ENCODE measurements at regions not wholly inside any gene's neighbourhood (a gene's known extent, or its start where the extent isn't known, plus 50 kb on each side); places are given as distances from the start of the nearest gene placed in this dataset.
"Not testable (repeated sequence)": the region's sequence is repeated elsewhere in the genome, so short reads cannot be mapped to it uniquely, and the experiment has no call there.

DNA sequence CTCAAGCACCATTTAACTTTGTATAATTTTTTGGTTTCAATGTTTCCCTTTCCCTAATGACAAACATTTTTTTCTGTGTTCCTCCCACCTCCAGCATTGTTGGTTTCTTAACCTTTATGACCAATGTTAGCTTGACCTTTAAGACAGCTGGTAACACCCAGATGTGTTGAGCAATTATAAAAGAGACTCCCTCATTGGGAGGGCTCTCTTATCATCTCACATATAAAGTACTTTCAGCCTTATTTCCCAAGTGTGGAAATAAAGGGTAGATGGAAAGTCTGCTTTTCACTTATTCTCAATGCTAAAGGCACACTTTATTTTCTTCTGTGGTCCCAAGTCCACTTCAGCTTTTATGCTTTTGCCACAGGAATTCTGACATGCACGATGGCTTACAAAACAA lies 1420.4 kb downstream of the RAPGEF2 start:
- Mint-ChIP-seq H3K36me3 (no peaks in the 10 kb centered on the region), H3K9me3 (ENCODE audit: low read depth) (peaks cover 2% of the 10 kb centered on the region), H3K4me1 (no peaks in the 10 kb centered on the region), H3K27me3 (no peaks in the 10 kb centered on the region), H3K27ac (no peak overlapping the region), H3K4me3 (no peak overlapping the region)
- CTCF ChIA-PET = no interaction called here
- no peak for DNase-seq
- no peak for ATAC-seq

DNA sequence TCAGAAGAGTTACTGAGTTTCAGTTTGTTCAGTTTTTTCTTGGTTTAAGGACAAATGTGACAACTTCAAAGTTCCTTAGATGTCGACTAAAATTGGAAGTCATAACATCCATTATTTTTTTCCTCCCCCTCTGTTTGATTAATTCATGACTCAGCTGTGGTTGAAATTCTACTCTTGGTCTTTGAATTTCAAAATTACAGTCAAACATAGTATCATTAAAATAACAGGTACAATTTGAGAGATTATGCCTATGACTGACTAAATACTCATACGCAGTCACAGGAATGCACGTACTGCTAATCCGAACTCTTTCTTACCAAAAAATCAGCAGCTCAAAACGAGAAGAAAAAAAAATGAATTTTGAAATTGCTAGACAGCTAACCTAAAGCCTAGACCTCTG lies 1434.8 kb downstream of the RAPGEF2 start:
- CTCF ChIA-PET = no interaction called here
- peaks cover 6% of the 10 kb centered on the region for H3K9me3 Mint-ChIP-seq (ENCODE audit: low read depth)
- H3K36me3 Mint-ChIP-seq = no peaks in the 10 kb centered on the region
- H3K4me3 Mint-ChIP-seq = no peak overlapping the region
- H3K27me3 Mint-ChIP-seq = no peaks in the 10 kb centered on the region
- no peak overlapping the region for H3K27ac Mint-ChIP-seq
- no peaks in the 10 kb centered on the region for H3K4me1 Mint-ChIP-seq
- no peak for ATAC-seq
- DNase-seq = no peak

DNA sequence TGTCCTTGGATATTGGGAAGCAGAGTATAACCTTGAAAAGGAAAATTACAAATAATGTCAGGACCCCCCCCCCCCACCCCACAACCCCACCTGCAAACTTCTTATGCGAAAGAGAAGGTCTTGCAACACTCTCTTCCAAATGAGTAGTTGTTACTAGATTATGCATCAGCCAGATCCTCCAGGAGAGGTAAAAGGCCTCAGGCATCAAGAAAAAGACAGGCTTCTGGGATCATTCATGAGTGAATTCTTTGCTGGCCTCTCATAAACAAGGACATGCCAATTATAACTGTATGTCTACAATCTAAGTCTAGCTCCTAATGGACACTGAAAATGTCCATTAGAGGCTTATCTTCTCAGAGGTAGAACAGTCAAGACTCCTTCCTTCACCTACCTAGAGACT lies 1443.3 kb downstream of the RAPGEF2 start:
- CTCF ChIA-PET = no interaction called here
- no peak for DNase-seq
- ATAC-seq = no peak
- peaks cover 3% of the 10 kb centered on the region for H3K9me3 Mint-ChIP-seq (ENCODE audit: low read depth)
- no peaks in the 10 kb centered on the region for H3K27me3 Mint-ChIP-seq
- no peak overlapping the region for H3K27ac Mint-ChIP-seq
- H3K4me3 Mint-ChIP-seq = no peak overlapping the region
- no peaks in the 10 kb centered on the region for H3K4me1 Mint-ChIP-seq
- no peaks in the 10 kb centered on the region for H3K36me3 Mint-ChIP-seq

DNA sequence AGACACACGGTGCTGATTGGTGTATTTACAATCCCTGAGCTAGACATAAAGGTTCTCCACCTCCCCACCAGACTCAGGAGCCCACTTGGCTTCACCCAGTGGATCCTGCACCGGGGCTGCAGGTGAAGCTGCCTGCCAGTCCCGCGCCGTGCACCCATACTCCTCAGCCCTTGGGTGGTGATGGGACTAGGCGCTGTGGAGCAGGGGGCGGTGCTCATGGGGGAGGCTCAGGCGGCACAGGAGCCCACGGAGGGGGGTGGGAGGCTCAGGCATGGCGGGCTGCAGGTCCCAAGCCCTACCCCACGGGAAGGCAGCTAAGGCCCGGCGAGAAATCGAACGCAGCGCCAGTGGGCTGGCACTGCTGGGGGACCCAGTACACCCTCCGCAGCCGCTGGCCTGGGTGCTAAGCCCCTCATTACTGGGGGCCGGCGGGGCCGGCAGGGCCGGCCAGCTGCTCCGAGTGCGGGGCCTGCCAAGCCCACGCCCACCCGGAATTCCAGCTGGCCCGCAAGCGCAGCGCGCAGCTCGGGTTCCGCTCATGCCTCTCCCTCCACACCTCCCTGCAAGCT lies 1447.2 kb downstream of the RAPGEF2 start:
- H3K27me3 Mint-ChIP-seq; H3K27ac Mint-ChIP-seq; DNase-seq; CTCF ChIA-PET; H3K4me1 Mint-ChIP-seq; H3K9me3 Mint-ChIP-seq (ENCODE audit: low read depth); ATAC-seq; H3K36me3 Mint-ChIP-seq; H3K4me3 Mint-ChIP-seq: not testable (repeated sequence)

DNA sequence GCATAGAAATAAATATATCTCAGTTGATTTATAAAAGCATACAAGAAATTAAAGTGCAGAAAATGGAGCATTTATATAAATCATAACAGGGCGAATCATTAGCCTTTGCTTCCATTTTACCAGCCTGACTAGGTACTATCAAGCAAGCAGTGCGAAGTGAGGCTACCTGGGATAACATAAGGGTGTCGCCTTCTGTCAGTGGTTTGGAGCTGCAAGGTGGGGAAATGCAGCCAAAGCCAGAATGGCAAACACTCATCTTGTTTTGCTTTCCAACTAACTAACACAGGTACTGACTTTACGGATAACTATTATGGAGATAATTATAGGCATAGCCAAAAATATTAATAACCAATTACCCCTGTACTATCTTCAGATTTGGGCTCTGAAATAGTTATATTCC lies 1459.8 kb downstream of the RAPGEF2 start:
- Mint-ChIP-seq H3K27me3 (no peaks in the 10 kb centered on the region), H3K4me3 (no peak overlapping the region), H3K27ac (no peak overlapping the region), H3K9me3 (ENCODE audit: low read depth) (peaks cover 2% of the 10 kb centered on the region), H3K4me1 (no peaks in the 10 kb centered on the region), H3K36me3 (no peaks in the 10 kb centered on the region)
- CTCF ChIA-PET = no interaction called here
- ATAC-seq = no peak
- no peak for DNase-seq

DNA sequence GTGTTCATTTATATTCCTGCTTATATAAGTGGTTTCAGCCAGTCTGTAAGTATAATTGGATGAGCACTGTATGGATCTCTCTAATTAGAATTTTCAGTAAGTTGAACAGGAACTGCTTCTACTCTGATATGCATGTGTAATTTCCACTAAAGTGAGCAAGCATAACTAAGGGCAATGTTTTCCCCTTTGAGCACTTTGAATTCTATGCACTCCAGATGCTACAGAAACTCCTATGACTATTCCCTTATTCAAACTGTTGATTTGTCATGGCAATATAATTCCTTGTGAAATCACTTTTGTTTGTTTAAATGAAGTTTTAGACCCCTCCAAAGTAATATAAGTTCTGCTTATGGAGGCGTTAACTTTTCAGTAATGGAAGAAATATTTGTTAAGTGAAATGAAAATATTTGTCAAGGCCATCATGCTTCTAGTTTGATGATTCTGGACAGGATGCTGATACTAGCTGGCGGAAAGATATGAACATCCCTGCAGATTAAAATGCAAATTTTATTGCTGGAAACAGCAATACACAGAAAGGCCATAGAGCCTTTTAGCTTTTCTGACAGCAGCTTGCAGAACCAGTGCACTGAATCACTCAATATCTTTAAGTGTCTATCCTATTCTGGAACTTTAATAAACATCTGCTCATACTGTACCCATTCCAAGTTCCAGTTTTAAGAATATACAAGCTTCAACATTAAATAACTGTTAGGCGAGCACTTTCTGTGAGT lies 1460.8 kb downstream of the RAPGEF2 start:
- Mint-ChIP-seq H3K4me3 (no peak overlapping the region), H3K4me1 (no peaks in the 10 kb centered on the region), H3K36me3 (no peaks in the 10 kb centered on the region), H3K27me3 (no peaks in the 10 kb centered on the region), H3K27ac (no peak overlapping the region), H3K9me3 (ENCODE audit: low read depth) (peaks cover 2% of the 10 kb centered on the region)
- ATAC-seq (no peak), DNase-seq (no peak)
- CTCF ChIA-PET = no interaction called here

DNA sequence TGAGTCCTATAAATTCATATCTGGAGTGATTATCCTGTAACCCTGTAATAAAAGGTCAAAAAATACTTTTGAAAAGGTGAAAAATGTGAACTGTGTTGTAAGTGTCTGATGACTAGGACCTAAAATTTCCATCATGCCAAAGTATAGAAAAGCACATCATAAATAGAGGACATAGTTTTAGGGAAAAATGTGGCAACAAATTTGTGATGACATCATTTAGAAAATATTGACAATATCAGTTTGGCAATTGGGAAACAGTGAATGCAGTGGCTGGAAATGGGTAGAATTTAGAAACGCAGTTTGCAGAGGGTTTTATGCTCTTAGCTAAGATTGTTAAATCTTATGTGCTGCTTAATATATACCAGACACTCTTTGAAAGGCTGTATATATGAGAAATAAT lies 1464.8 kb downstream of the RAPGEF2 start:
- ATAC-seq (no peak), DNase-seq (no peak)
- H3K36me3 Mint-ChIP-seq = no peaks in the 10 kb centered on the region
- H3K4me3 Mint-ChIP-seq = no peak overlapping the region
- H3K27ac Mint-ChIP-seq = no peak overlapping the region
- CTCF ChIA-PET = no interaction called here
- H3K9me3 Mint-ChIP-seq (ENCODE audit: low read depth) = peaks cover 8% of the 10 kb centered on the region
- no peaks in the 10 kb centered on the region for H3K4me1 Mint-ChIP-seq
- no peaks in the 10 kb centered on the region for H3K27me3 Mint-ChIP-seq

DNA sequence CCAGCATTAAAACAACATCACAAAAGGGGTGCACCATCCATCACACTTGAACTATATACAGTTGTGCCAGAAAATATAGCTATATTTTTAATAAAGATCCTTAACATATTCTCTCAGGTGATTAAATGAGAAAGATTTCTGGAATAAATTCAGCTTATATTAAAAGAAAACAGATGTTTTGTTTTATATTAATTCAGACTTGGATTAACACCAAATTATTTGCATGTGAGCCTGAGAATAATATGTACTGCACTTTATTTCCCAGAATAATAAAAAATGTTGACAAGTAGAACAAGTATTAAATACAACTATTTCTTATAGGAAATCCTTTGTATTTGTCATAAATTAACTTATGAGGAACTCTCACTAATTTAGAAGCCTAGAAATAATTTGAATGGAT lies 1467.4 kb downstream of the RAPGEF2 start:
- CTCF ChIA-PET = no interaction called here
- DNase-seq = no peak
- H3K36me3 Mint-ChIP-seq = no peaks in the 10 kb centered on the region

DNA sequence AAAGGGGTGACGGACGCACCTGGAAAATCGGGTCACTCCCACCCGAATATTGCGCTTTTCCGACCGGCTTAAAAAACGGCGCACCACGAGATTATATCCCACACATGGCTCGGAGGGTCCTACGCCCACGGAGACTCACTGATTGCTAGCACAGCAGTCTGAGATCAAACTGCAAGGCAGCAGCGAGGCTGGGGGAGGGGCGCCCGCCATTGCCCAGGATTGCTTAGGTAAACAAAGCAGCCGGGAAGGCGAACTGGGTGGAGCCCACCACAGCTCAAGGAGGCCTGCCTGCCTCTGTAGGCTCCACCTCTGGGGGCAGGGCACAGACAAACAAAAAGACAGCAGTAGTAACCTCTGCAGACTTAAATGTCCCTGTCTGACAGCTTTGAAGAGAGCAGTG lies 1471.4 kb downstream of the RAPGEF2 start:
- H3K4me3 Mint-ChIP-seq; DNase-seq; H3K36me3 Mint-ChIP-seq; H3K27me3 Mint-ChIP-seq; CTCF ChIA-PET; H3K9me3 Mint-ChIP-seq (ENCODE audit: low read depth); ATAC-seq; H3K27ac Mint-ChIP-seq; H3K4me1 Mint-ChIP-seq: not testable (repeated sequence)

More for the DNA sequence above, 1467.4 kb downstream of the RAPGEF2 start:
- no peak overlapping the region for H3K27ac Mint-ChIP-seq
- H3K9me3 Mint-ChIP-seq (ENCODE audit: low read depth) = peaks cover 11% of the 10 kb centered on the region
- H3K4me3 Mint-ChIP-seq = no peak overlapping the region
- no peak for ATAC-seq
- H3K27me3 Mint-ChIP-seq = no peaks in the 10 kb centered on the region
- H3K4me1 Mint-ChIP-seq = no peaks in the 10 kb centered on the region

DNA sequence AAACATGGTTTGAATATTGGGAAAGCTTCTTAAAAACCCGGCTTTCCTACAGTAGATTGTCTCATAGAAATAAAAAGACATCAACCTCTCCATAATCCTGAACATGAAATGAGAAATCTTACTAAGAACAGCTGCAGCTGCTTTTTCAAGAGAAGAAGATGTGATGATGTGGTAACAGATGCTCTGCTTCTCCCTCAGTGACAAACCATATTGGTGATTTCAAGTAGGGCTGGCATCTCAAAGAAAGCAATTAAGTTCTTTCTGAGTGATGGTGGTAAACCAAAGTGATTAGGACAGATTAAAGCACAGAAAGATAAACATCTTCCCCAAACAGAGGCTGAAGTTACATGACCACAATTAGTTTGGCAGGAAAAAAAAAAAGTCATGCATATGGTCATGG lies 1477.7 kb downstream of the RAPGEF2 start:
- DNase-seq (no peak), ATAC-seq (no peak)
- CTCF ChIA-PET = no interaction called here
- Mint-ChIP-seq H3K27me3 (no peaks in the 10 kb centered on the region), H3K4me1 (no peaks in the 10 kb centered on the region), H3K9me3 (ENCODE audit: low read depth) (peaks cover 5% of the 10 kb centered on the region), H3K4me3 (no peak overlapping the region), H3K36me3 (no peaks in the 10 kb centered on the region), H3K27ac (no peak overlapping the region)

DNA sequence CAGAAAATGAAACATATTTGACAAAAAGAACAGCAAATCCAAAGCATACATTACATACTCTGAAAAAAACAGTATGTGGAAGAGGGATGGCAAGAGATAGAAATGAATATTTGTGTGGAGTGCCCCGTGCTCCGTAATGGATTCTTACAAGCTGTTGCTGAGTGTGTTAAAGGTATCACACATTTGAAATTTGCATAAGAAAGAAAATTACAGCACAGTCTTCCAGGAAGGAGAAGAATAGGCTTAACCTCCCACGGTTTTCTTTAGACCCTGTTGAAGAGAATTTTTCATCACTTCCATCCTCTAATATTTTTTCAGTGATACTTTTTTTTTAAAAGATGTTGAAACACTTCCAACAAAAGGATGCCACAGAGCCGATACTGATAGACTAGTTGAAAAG lies 1489.4 kb downstream of the RAPGEF2 start:
- Mint-ChIP-seq H3K4me1 (no peaks in the 10 kb centered on the region), H3K27me3 (no peaks in the 10 kb centered on the region), H3K27ac (no peak overlapping the region), H3K9me3 (ENCODE audit: low read depth) (peaks cover 8% of the 10 kb centered on the region), H3K4me3 (no peak overlapping the region), H3K36me3 (no peaks in the 10 kb centered on the region)
- no peak for ATAC-seq
- no peak for DNase-seq
- CTCF ChIA-PET = no interaction called here

DNA sequence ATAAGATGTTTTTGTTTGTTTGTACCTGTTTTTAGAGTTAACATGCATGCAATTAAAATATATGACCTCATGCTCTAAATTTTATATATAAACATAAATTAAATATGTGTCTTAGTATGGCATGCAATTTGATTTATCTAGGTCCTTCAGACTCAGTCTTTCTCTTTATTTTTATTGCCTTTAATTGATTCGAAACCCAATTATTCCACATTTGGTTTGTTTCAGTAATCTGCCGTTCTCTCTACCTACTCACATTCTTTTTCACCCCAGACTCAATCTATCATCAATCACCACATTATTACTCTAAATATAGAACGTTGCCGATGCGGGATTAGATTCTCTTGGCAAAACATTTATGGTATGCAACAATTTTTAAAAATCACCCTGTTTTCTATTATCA lies 1492.8 kb downstream of the RAPGEF2 start:
- CTCF ChIA-PET = no interaction called here
- Mint-ChIP-seq H3K27ac (no peak overlapping the region), H3K9me3 (ENCODE audit: low read depth) (peaks cover 8% of the 10 kb centered on the region), H3K36me3 (no peaks in the 10 kb centered on the region), H3K4me3 (no peak overlapping the region), H3K4me1 (no peaks in the 10 kb centered on the region), H3K27me3 (no peaks in the 10 kb centered on the region)
- ATAC-seq = no peak
- DNase-seq = no peak

DNA sequence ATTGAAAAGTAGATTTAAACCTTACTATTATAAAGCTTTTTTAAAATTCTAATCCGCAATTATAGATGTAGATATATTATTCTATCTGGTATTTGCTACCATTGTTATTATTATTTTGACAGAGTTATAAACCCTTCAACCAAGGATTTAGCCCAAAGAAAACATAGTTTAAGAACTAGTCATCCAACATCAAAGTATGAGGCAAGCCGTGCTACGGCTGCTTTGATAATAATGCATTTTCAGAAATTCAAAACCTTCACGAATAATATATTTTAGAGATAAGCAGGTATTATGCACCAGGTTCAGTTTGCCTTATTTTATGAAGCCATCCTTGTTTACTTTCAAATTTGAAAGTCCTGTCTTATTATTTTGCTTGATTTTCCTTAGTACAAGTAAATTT lies 1501.7 kb downstream of the RAPGEF2 start:
- DNase-seq = no peak
- H3K4me3 Mint-ChIP-seq = no peak overlapping the region
- no peaks in the 10 kb centered on the region for H3K27me3 Mint-ChIP-seq
- ATAC-seq = no peak
- H3K36me3 Mint-ChIP-seq = no peaks in the 10 kb centered on the region
- no peaks in the 10 kb centered on the region for H3K4me1 Mint-ChIP-seq
- no peak overlapping the region for H3K27ac Mint-ChIP-seq
- CTCF ChIA-PET = no interaction called here
- H3K9me3 Mint-ChIP-seq (ENCODE audit: low read depth) = peaks cover 4% of the 10 kb centered on the region

DNA sequence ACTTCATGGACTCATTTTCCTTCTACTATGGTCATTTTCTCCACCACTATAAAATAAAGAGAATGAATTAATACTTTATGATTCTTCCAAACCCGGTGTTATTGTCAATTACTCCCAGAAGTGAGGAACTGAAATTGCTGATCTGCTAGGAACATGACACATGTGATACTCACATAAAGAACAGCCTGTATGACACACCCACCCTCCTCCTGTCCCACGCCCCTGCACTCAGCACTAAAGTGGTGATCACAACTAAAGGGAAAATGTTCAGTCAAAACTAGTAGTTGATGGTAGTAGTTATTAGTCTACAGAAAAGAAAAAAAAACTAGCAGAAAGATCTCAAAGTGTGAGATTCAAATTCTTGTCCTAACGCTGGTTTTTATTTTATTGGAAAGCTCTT lies 1508.3 kb downstream of the RAPGEF2 start:
- H3K9me3 Mint-ChIP-seq (ENCODE audit: low read depth) = no peaks in the 10 kb centered on the region
- H3K4me3 Mint-ChIP-seq = no peak overlapping the region
- CTCF ChIA-PET = interaction anchor here (0.6 kb wide), 1 partner anchor 65 kb away, joined by 3 read pairs; no protein-coding TSS in a partner anchor
- no peaks in the 10 kb centered on the region for H3K36me3 Mint-ChIP-seq
- H3K4me1 Mint-ChIP-seq = no peaks in the 10 kb centered on the region
- ATAC-seq (no peak), DNase-seq (no peak)
- H3K27ac Mint-ChIP-seq = no peak overlapping the region
- no peaks in the 10 kb centered on the region for H3K27me3 Mint-ChIP-seq

DNA sequence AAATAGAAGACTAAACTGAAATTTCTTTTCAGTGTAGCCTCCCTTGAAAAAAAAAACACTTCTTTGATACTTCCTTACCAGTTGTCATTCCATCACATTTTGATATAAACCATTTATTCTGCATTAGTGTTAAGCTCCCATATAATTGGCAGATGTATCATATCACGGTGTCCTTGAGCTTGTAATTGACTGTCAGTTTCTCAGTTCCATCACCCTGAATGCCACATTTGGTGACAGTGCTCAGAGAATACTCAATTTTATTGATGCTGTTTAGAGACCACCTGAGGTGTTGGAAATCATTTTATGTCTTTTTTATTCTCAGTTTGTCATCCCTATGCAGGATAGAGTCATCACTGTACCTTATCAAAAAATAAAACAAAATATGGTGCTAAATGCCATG lies 1528.2 kb downstream of the RAPGEF2 start:
- Mint-ChIP-seq H3K4me1 (no peaks in the 10 kb centered on the region), H3K27ac (no peak overlapping the region), H3K27me3 (no peaks in the 10 kb centered on the region), H3K9me3 (ENCODE audit: low read depth) (peaks cover 9% of the 10 kb centered on the region), H3K4me3 (no peak overlapping the region), H3K36me3 (no peaks in the 10 kb centered on the region)
- ATAC-seq (no peak), DNase-seq (no peak)
- CTCF ChIA-PET = no interaction called here

Measured in activated CD8-positive, alpha-beta memory T cell treated with anti-CD3 and anti-CD28 coated beads, Interleukin-2, amount 10 ng/mL, durations not matched to agents 7 days and 5 days (primary cell).